Testis (tissue), 2 donors: ENCODE measurements at regions not wholly inside any gene's neighbourhood (a gene's known extent, or its start where the extent isn't known, plus 50 kb on each side); places are given as distances from the start of the nearest gene placed in this dataset.

Source experiments
- POLR2A ChIP-seq: fragments of 450-650 bp; IDR thresholded peaks from one replicate; pipeline ENCODE4 v1.6.1; 2017; ENCODE audit warnings: antibody characterized with exemption, mild to moderate bottlenecking, moderate library complexity
- TF ChIP-seq, protein P1 (sequence below), 3 experiments: fragments of 450-650 bp in 2 of 3; fragments of 200-600 bp in 1 of 3; sonication (generic) in 1 of 3; IDR thresholded peaks; one replicate each; pipeline ENCODE4 v1.5.1; 2016 to 2019; ENCODE audit warnings: antibody characterized with exemption in 3 of 3, mild to moderate bottlenecking in 2 of 3, moderate library complexity in 1 of 3

DNA sequence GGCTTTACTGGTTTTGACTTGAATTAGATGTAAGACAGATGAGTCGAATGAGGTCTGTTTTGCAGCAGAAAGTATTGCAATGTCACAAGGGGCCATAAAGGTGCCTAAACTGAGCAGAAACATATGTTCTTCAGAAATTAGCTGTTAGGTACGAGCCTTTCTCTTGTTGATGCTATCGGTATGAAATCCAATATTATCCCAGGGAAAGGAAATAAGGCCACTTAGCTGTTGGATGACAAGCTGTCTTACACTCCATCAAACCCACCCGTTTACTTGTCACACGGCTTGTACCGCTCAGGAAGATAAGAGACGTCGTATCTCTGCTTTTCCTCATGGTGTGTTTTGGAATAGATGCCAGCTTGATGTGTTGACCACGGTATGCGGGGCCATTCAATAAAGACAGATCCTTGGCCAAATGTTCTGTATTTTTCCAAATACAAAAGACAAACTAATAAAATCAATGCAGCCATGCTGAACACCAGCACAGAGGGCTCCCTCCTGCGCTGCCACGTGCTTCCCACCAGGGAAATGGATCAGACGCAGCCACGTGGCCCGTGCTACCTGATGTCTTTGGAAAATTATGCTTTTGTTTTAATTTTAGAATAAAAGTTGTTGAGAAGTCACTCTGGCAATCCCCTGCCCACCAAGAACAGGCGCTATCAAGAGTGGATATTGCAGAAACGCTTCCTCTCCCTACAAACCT is 255.9 kb upstream of the SULF2 start:
- TF ChIP-seq, protein P1, sequence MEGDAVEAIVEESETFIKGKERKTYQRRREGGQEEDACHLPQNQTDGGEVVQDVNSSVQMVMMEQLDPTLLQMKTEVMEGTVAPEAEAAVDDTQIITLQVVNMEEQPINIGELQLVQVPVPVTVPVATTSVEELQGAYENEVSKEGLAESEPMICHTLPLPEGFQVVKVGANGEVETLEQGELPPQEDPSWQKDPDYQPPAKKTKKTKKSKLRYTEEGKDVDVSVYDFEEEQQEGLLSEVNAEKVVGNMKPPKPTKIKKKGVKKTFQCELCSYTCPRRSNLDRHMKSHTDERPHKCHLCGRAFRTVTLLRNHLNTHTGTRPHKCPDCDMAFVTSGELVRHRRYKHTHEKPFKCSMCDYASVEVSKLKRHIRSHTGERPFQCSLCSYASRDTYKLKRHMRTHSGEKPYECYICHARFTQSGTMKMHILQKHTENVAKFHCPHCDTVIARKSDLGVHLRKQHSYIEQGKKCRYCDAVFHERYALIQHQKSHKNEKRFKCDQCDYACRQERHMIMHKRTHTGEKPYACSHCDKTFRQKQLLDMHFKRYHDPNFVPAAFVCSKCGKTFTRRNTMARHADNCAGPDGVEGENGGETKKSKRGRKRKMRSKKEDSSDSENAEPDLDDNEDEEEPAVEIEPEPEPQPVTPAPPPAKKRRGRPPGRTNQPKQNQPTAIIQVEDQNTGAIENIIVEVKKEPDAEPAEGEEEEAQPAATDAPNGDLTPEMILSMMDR (IDR thresholded peaks at IDR 0.05), result no peak
- TF ChIP-seq POLR2A, result no peak
